GM19372 (cell line): ENCODE measurements at regions not wholly inside any gene's neighbourhood (a gene's known extent, or its start where the extent isn't known, plus 50 kb on each side); places are given as distances from the start of the nearest gene placed in this dataset.
"Not testable (repeated sequence)": the region's sequence is repeated elsewhere in the genome, so short reads cannot be mapped to it uniquely, and the experiment has no call there.

Experiments
- ATAC-seq: cut with Tn5 transposase; IDR thresholded peaks from one replicate; pipeline ENCODE4 v1.9.1; 2021; ENCODE audit warnings: mild to moderate bottlenecking, low read depth, moderate library complexity; ENCODE audit not compliant: unreplicated experiment

DNA sequence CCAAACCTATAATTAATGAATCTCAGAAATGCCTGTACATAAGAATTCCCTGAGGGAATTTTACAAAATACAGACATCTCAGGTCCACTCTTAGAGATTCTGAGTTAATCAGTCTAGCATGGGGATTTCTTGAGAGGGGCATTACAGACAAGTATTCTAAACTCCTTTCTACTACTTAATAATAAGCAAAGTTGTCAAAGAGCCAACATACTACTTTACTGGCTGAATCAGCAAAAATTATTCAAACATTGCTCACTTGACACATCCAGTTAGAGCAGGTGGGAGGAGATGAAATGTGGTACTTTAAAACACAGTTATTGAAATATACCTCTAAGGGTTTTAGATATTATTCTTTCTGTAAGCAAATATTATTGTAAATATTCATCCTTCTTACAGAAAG lies 1164.7 kb downstream of the CDY2B start:
- no peak for ATAC-seq

GRCh38 chrY:16673102-16673787 lies 1206.8 kb downstream of the CDY2B start:
- ATAC-seq, result no peak

GRCh38 chrY:16668402-16668801 lies 1211.6 kb downstream of the CDY2B start:
- no peak for ATAC-seq

DNA sequence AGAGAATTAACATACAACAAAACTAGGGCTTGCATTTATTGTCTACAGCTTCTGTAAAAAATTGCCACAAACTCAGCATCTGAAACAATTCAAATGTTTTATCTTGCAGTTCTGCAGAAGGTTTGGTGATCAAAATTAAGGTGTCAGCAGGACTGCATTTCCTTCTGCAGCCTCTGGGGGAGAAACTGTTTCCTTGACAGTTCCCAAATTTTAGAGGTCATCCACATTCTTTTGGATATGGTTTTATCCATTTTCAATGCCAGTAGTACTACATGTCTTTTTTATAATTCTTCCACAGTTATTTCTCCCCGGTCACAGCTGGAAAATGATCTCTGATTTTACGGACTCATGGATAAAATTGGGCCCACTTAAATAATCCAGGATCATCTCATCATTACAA lies 1217.3 kb downstream of the CDY2B start:
- no peak for ATAC-seq

DNA sequence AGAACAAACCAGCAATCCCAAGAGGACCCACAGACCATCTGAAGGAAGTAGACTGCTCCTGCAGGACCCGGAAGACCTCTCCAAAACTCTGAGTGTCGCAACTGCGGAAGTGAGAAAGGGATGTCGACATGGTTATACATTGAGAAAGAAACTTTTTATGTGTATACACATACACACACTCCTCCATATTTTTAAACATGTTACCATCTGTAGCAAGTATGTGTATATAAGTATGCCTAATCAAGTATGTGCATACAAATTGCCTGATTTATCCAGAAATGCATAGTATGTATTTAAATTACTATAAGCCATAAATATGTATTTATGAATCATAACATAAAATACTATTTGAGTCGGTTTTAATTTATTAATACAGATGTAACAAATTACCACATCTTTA lies 1220.7 kb downstream of the CDY2B start:
- no peak for ATAC-seq

GRCh38 chrY:16653971-16654370 lies 1226.0 kb downstream of the CDY2B start:
- ATAC-seq, result no peak

DNA sequence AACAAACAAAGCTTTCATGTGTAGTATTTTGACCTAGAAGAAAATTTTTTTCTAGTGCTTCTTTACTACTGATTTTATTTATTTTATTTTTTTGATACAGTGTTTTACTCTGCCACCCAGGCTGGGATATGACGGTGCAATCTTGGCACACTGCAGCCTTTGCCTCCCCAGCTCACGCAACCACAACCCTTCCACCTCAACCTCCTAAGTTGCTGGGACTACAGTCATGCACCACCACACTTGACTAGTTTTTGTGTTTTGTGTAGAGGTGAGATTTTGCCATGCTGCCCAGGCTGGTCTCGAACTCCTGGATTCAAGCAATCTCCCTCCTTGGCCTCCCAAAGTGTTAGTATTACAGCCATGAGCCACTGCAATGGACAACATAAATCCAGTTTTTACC lies 1234.0 kb downstream of the CDY2B start:
- no peak for ATAC-seq

- ATAC-seq, result no peak
These were observed 1234.6 kb downstream of the CDY2B start for GRCh38 chrY:16645449-16645848.

DNA sequence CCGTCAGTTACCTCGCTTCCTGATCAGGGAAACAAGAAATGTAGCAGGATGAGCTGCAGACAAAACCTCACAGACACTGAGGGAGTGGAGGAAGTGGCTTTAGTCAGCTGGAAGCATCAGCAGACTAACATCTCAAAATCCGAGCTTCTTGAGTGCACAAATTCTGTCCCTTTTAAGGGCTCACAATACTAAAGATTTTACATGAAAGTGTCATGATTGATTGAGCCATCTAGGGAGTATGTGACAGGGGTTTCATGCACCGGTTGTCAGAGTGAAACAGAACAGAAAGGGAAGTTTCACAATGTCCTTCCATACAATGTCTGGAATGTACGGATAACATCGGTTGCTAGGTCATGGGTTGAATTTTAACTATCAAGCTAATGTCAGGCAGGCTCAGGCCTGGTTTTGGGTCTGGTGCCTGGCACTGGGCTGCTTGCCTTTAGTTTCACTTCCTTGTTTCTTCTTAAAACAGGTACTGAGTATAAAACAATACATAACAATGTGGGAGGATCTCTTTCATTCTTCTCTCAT lies 1235.7 kb downstream of the CDY2B start:
- ATAC-seq, result peak; percentile 46

DNA sequence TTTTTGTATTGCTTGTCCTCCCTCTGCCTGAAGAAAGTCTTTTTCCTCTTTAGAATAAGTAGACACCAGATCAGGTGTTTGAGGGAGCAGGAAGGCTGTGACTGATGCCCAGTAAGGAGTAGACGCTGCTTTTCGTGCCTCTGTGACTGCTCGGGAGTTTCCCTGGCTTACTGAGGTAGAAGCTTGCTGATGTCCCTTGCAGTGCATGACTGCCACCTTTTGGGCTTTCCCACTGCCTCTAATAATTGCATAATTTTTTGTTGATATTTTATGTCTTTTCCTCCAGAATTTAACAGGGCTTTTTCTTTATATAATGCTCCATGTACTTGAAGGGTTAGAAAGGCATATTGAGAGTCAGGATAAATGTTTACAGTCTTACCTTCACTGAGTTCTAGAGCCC lies 1240.2 kb downstream of the CDY2B start:
- ATAC-seq, result peak; percentile 50

DNA sequence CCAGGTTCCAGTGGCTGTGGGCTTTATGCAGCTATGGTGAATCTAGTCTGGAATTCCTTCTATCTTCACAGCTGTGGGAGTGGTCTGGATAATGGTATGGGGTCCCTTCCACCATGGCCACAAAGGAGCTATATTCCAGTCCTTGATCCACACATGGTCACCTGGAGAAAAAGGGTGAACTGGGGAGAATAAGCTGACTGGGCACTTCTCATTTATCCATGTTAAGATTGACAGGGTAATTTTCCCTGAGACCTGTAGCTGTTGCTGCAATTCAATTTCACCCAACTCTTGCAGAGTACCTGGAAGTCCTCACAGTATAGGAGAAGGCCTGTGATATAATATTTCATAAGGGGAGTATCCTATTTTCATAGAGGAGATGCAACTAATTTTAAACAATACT lies 1241.3 kb downstream of the CDY2B start:
- ATAC-seq, result not testable (repeated sequence)

DNA sequence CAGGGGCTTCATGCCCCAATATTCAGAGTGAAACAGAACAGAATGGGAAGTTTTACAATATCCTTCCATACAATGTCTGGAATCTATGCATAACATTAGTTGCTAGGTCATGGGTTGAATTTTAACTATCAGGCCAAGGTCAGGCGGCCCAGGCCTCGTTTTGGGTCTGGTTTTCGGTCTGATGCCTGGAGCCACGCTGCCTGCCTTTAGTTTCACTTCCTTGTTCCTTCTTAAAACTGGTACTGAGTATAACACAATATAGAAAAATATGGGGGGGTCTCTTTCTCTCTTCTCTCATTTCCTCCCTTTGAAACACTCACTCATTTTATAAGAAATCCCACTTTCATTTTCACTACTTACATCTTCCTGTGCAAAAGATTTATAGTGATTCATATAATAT lies 1243.8 kb downstream of the CDY2B start:
- ATAC-seq, result peak; percentile 92

GRCh38 chrY:16629146-16629545 lies 1250.9 kb downstream of the CDY2B start:
- no peak for ATAC-seq

- ATAC-seq, result no peak
These were observed 1252.9 kb downstream of the CDY2B start for GRCh38 chrY:16627122-16627521.

DNA sequence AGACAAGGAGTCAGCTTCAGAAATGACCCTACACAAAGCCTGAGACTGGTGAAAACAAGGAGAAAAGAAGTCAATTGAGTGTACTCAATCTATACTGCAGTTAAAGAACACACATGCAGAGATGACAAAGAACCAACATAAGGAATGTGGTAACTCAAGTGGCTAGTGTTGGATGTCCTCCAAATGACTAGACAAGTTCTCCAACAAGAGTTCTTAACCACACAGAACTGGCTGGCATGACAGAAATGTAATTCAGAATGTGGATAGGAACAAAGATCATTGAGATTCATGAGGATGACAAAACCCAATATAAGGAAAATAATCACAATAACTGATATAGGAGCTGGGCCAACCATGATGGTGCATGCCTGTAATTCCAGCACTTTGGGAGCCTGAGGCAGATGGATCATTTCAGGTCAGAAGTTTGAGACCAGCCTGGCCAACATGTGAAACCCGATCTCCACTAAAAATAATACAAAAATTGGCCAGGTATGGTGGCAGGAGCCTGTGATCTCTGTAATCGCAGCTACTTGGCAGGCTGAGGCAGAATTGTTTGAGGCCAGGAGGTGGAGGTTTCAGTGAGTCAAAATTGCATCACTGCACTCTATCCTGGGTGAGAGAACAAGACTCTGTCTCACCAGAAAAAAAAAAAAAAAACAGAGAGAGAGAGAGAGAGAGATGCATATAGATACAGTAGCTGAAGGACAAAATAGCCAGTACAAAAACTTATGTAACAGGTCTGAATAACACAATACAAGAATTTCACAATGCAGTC lies 1263.6 kb downstream of the CDY2B start:
- ATAC-seq, result no peak

GRCh38 chrY:16608679-16609078 lies 1271.3 kb downstream of the CDY2B start:
- ATAC-seq, result no peak

- ATAC-seq, result no peak
These were observed 1277.9 kb downstream of the CDY2B start for GRCh38 chrY:16602146-16602545.

DNA sequence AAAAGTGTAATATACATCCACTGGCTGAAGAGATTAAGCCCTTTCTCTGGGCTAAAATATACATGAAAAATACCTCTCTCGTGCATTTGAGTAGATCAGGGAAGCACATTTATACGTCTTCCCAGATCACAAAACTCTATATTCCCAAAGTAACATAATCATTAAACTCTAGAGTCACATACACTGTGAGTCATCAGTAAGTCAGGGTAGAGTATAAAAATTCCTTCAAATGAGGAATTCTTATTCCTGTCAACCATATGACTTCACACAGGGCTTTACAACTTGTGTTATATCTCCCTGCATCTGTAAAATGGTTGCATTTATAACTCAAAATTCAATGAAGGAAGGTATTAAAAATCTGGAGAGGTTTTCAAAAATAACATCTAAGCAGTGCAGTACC lies 1278.4 kb downstream of the CDY2B start:
- no peak for ATAC-seq

DNA sequence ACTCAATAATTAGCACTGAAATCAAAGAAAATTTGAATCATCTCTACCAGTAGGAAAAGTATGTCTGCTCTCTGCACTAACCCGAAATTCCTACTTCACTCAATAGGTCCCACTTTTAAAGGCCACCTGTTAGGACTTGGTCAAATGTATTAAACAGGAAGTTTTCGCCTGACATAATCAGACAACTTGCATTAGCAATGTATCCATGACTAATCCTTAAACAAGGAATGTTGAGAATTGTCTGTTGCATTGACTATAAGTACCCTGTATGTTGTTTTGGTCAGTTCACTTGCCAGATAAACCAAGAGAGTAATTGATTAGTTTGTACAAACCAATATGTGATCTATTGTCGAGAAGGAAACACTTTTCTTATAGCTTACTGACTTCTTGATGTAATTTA lies 1308.0 kb downstream of the CDY2B start:
- ATAC-seq, result no peak

GRCh38 chrY:16562491-16562890 lies 1317.5 kb downstream of the CDY2B start:
- no peak for ATAC-seq

GRCh38 chrY:16522021-16522420 lies 1358.0 kb downstream of the CDY2B start:
- no peak for ATAC-seq

GRCh38 chrY:16502733-16503214 lies 1377.2 kb downstream of the CDY2B start:
- ATAC-seq, result no peak
